ENCODE measurements at regions not wholly inside any gene's neighbourhood (a gene's known extent, or its start where the extent isn't known, plus 50 kb on each side); places are given as distances from the start of the nearest gene placed in this dataset.

DNA sequence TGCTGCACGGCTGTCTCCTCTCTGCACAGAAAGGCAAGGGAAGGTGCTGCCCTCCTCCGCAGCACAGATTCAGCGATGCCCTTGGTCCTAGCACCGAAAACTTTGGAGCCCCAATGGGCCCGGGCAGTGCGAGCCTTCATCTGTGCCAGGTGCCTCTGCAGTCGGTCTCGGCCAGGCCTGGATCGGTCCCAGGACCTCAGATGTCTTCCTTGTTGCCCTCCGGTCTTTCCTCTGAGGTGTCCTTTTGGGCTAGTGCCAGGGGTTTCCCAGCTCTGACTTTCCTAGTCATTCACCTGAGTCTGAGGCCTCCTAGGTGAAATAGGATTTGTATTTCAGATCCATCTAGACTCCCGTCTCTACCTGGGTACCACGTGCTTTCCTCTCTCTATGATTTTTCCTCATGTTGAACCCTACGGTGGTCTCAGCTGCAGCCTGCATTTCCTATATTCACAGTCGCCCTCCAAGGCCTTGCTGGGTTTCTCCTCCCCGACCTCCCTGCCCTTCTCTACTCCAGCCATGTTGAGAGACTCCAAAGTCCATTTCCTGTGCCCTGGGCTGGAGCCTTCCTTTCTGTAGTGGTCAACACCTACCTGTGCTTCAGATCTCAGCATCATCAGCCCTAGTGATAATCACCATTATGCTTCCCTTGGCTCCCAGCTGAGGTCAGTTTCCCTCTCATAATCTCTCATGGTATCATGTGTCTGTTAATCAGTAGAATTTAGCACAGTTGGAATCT is 92.0 kb upstream of the PRSS58 start:
- H3K9me3 Mint-ChIP-seq: no peaks in the 10 kb centered on the region
- Histone ChIP-seq H2AFZ (no peak overlapping the region), H3K27me3 (ENCODE audit: insufficient read depth) (no peaks in the 10 kb centered on the region), H3K36me3 (ENCODE audit: insufficient read depth) (no peaks in the 10 kb centered on the region), H3K27ac (ENCODE audit: low read depth) (no peak overlapping the region), H3K79me2 (replicated peaks; ENCODE audit: insufficient read depth) (no peaks in the 10 kb centered on the region), H3K9me2 (ENCODE audit: insufficient read depth) (no peaks in the 10 kb centered on the region), H4K20me1 (replicated peaks; ENCODE audit: insufficient read depth) (no peaks in the 10 kb centered on the region), H3K4me2 (no peak overlapping the region), H3F3A (replicated peaks; ENCODE audit: low read depth) (no peaks in the 10 kb centered on the region), H3K4me1 (ENCODE audit: insufficient read depth) (peaks cover 3% of the 10 kb centered on the region; the same call in 1 of the 2 replicates), H3K4me3 (no peak overlapping the region)
- H3K4me3 Mint-ChIP-seq: no peak overlapping the region
- H3K27ac Mint-ChIP-seq: no peak overlapping the region
- no peaks in the 10 kb centered on the region for H3K36me3 Mint-ChIP-seq (ENCODE audit: low read depth)
- H3K4me1 Mint-ChIP-seq: peaks cover 4% of the 10 kb centered on the region
- H3K27me3 Mint-ChIP-seq (ENCODE audit: insufficient read depth, low read depth, poor library complexity): no peaks in the 10 kb centered on the region
- no peak for TF ChIP-seq CREB1 (CRISPR knock-in tag; IDR thresholded peaks at IDR 0.05; ENCODE audit: low read depth)
- TF ChIP-seq STAT1 (IDR thresholded peaks at IDR 0.05; ENCODE audit: unreplicated experiment): no peak
- TF ChIP-seq ZNF114 (CRISPR knock-in tag; IDR thresholded peaks at IDR 0.05): no peak
- TF ChIP-seq ZNF331 (CRISPR knock-in tag; IDR thresholded peaks at IDR 0.05; ENCODE audit: low read depth): no peak
- TF ChIP-seq EZH2 (IDR thresholded peaks at IDR 0.05; ENCODE audit: low read depth, unreplicated experiment): no peak
- no peak for TF ChIP-seq EZH2phosphoT487 (IDR thresholded peaks at IDR 0.05; ENCODE audit: unreplicated experiment)
- no peak for TF ChIP-seq POLR2AphosphoS5 (IDR thresholded peaks at IDR 0.05; ENCODE audit: low read depth)
- TF ChIP-seq, protein P1, sequence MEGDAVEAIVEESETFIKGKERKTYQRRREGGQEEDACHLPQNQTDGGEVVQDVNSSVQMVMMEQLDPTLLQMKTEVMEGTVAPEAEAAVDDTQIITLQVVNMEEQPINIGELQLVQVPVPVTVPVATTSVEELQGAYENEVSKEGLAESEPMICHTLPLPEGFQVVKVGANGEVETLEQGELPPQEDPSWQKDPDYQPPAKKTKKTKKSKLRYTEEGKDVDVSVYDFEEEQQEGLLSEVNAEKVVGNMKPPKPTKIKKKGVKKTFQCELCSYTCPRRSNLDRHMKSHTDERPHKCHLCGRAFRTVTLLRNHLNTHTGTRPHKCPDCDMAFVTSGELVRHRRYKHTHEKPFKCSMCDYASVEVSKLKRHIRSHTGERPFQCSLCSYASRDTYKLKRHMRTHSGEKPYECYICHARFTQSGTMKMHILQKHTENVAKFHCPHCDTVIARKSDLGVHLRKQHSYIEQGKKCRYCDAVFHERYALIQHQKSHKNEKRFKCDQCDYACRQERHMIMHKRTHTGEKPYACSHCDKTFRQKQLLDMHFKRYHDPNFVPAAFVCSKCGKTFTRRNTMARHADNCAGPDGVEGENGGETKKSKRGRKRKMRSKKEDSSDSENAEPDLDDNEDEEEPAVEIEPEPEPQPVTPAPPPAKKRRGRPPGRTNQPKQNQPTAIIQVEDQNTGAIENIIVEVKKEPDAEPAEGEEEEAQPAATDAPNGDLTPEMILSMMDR (conservative IDR thresholded peaks at IDR 0.05; ENCODE audit: low read depth in 2 of 2): no peak
- TF ChIP-seq, protein P2, sequence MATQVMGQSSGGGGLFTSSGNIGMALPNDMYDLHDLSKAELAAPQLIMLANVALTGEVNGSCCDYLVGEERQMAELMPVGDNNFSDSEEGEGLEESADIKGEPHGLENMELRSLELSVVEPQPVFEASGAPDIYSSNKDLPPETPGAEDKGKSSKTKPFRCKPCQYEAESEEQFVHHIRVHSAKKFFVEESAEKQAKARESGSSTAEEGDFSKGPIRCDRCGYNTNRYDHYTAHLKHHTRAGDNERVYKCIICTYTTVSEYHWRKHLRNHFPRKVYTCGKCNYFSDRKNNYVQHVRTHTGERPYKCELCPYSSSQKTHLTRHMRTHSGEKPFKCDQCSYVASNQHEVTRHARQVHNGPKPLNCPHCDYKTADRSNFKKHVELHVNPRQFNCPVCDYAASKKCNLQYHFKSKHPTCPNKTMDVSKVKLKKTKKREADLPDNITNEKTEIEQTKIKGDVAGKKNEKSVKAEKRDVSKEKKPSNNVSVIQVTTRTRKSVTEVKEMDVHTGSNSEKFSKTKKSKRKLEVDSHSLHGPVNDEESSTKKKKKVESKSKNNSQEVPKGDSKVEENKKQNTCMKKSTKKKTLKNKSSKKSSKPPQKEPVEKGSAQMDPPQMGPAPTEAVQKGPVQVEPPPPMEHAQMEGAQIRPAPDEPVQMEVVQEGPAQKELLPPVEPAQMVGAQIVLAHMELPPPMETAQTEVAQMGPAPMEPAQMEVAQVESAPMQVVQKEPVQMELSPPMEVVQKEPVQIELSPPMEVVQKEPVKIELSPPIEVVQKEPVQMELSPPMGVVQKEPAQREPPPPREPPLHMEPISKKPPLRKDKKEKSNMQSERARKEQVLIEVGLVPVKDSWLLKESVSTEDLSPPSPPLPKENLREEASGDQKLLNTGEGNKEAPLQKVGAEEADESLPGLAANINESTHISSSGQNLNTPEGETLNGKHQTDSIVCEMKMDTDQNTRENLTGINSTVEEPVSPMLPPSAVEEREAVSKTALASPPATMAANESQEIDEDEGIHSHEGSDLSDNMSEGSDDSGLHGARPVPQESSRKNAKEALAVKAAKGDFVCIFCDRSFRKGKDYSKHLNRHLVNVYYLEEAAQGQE (IDR thresholded peaks at IDR 0.05; ENCODE audit: unreplicated experiment): no peak
- ATAC-seq: no peak
- no peak for DNase-seq (ENCODE audit: low spot score)

DNA sequence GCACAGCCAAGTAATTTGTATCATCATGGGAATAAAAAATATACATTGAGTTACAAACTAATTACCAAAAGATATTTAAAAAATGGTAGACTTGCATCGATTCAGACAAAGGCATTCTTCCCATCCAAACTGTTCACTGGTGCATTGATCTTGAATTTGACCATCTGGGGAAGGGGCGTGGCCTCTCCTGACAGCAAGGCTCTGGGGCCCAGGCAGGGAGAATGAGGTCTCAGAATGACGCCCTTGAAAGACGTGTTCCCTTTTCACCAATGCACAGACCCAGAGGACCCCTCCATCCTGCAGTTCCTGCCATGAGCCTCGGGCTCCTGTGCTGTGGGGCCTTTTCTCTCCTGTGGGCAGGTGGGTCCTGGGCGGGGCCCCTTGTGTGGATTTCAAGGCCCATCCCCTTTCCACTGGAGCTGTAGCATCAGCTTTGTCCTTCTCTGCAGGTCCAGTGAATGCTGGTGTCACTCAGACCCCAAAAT is 91.1 kb upstream of the PRSS58 start:
- Histone ChIP-seq H3K27me3 (ENCODE audit: insufficient read depth) (no peaks in the 10 kb centered on the region), H3K27ac (ENCODE audit: low read depth) (no peak overlapping the region), H3K4me2 (no peak overlapping the region), H3K4me1 (ENCODE audit: insufficient read depth) (peaks cover 12% of the 10 kb centered on the region; the same call in 1 of the 2 replicates), H4K20me1 (replicated peaks; ENCODE audit: insufficient read depth) (no peaks in the 10 kb centered on the region), H3K79me2 (replicated peaks; ENCODE audit: insufficient read depth) (no peaks in the 10 kb centered on the region), H3K4me3 (no peak overlapping the region), H3F3A (replicated peaks; ENCODE audit: low read depth) (no peaks in the 10 kb centered on the region), H3K36me3 (ENCODE audit: insufficient read depth) (no peaks in the 10 kb centered on the region), H3K9me2 (ENCODE audit: insufficient read depth) (no peaks in the 10 kb centered on the region), H2AFZ (no peak overlapping the region)
- Mint-ChIP-seq H3K27ac (no peak overlapping the region), H3K4me3 (no peak overlapping the region), H3K4me1 (peaks cover 9% of the 10 kb centered on the region), H3K9me3 (no peaks in the 10 kb centered on the region), H3K27me3 (ENCODE audit: insufficient read depth, low read depth, poor library complexity) (no peaks in the 10 kb centered on the region), H3K36me3 (ENCODE audit: low read depth) (no peaks in the 10 kb centered on the region)
- DNase-seq (ENCODE audit: low spot score) (no peak), ATAC-seq (no peak)
- TF ChIP-seq CREB1 (CRISPR knock-in tag; IDR thresholded peaks at IDR 0.05; ENCODE audit: low read depth) (no peak), EZH2phosphoT487 (IDR thresholded peaks at IDR 0.05; ENCODE audit: unreplicated experiment) (no peak), NANOG (IDR thresholded peaks at IDR 0.05; ENCODE audit: borderline replicate concordance) (no peak), ZNF331 (CRISPR knock-in tag; IDR thresholded peaks at IDR 0.05; ENCODE audit: low read depth) (no peak), POLR2AphosphoS5 (IDR thresholded peaks at IDR 0.05; ENCODE audit: low read depth) (no peak), ZNF114 (CRISPR knock-in tag; IDR thresholded peaks at IDR 0.05) (no peak)
- TF ChIP-seq, protein P2 (IDR thresholded peaks at IDR 0.05; ENCODE audit: unreplicated experiment): no peak
- TF ChIP-seq, protein P3, sequence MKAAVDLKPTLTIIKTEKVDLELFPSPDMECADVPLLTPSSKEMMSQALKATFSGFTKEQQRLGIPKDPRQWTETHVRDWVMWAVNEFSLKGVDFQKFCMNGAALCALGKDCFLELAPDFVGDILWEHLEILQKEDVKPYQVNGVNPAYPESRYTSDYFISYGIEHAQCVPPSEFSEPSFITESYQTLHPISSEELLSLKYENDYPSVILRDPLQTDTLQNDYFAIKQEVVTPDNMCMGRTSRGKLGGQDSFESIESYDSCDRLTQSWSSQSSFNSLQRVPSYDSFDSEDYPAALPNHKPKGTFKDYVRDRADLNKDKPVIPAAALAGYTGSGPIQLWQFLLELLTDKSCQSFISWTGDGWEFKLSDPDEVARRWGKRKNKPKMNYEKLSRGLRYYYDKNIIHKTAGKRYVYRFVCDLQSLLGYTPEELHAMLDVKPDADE (IDR thresholded peaks at IDR 0.05): no peak

Data from GM23338 (cell line).